Femur (tissue), 1 donor: ENCODE measurements at regions not wholly inside any gene's neighbourhood (a gene's known extent, or its start where the extent isn't known, plus 50 kb on each side); places are given as distances from the start of the nearest gene placed in this dataset.

Source experiments
- DNase-seq: peaks from one replicate; pipeline ENCODE4 v3.0.0-alpha.2; 2017

GRCh38 chr20:34163307-34163706, 51.3 kb upstream of the EIF2S2 start:
- DNase-seq = no peak

DNA sequence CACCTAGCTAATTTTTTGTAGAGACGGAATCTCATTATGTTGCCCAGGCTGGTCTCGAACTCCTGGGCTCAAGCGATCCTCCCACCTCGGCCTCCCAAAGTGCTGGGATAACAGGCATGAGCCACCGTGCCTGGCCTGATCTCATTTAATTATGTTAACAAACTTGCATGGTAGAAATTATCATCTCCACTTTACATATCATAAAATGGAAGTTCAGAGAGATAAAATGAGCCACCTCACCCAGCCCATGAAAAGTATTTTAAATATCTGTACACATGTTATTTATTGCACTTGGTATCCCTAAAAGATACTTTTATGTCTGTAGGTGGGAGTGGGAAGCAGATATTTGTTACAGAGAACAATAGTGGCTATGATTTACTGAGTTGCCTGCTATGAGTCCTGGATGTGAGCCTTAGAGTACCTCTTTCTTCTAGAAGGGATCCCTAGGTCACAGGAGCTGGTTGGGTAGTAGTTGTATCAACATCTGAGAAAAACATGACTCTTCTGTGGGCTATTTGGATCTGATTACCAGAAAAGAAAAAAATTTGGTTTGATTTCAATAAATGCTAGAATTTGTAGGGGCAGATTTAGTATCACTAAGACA, 52.4 kb upstream of the EIF2S2 start:
- no peak for DNase-seq

DNA sequence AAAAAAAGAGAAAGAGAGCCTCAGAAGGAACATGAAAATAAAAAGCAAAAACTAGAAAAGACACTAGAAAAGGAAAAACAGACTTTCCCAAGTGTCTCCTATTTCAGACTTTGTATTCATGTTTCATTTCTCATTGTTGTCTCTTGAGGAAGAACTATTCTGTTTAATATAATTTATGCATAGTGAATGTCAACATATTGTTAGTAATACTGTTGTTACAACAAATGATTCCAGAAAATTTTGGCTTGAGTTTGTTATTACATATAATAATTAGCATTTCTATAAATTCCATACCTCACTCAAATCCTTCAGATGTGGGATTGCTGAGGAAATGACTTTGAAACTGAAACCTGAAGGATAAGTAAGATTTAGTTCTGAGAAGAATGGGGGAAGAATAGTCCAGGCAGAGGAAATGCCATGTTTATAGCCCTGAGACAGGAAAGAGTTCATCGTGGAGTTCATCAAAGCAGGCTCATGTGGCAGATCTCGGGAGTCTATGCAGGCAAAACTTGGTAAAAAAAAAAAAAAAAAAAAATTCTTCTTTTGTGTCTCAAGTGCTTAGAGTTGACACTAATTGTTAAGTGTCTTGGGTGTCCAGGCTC, 53.1 kb upstream of the EIF2S2 start:
- DNase-seq = no peak

GRCh38 chr20:34171640-34172039, 59.6 kb upstream of the EIF2S2 start:
- DNase-seq = no peak

DNA sequence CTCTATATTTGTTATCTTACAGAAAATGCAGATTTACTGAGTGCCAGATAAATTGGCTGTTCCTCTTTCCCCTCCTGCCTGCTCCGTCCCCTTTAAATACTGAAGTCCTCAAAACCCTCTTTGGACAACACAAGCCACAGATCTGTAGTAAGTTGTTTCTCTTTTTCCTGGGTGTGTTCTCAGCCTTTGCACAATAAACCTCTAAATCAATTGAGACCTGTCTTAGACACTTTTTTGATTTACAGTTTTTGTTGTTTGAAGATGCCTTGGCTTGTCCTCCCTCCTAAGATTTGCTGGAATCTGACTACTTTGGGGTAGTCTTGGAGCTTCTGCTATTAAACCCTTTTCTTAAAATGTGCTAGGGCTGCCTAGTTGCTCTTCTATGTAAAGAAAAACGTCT, 60.9 kb upstream of the EIF2S2 start:
- DNase-seq = no peak

GRCh38 chr20:34175079-34175478, 63.0 kb upstream of the EIF2S2 start:
- no peak for DNase-seq

DNA sequence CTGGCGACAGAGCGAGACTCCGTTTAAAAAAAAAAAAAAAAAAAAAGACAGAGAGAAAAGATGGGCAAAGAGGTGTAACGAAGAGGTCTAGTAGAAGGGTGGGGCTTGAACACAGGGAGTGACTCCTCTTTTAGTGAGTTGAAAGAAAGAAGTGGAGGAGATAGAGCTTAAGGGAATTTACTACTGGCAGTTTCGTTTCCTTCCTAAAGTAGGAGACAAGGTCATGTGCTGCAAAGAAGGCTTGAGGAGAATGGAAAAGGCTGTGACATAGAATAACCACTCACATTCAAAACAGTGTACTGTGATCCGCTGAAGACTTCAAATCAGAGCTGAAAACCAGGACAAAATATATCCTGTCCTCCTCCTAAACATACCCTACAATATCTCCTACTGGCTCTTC, 63.8 kb upstream of the EIF2S2 start:
- no peak for DNase-seq

GRCh38 chr20:34177052-34177451, 64.2 kb upstream of the ASIP start:
- no peak for DNase-seq

GRCh38 chr20:34179637-34180360, 61.4 kb upstream of the ASIP start:
- no peak for DNase-seq

- DNase-seq = no peak
Observed at GRCh38 chr20:34180460-34181120, 60.6 kb upstream of the ASIP start.

DNA sequence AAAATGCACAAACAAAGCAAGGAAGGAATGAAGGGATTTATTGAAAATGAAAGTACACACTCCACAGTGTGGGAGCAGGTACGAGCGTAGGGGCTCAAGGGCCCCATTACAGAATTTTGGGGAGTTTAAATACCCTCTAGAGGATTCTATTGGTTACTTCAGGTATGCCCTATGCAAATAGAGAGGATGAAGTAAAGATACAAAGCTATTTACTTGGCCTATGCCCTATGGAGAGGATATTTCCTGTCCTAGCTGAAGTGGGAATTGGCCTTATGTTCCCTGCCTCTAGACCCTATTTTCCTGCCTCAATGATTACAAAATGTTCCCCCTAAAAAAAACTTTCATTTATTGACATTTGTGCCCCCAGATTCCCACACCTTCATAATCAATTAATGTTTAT, 59.7 kb upstream of the ASIP start:
- no peak for DNase-seq

DNA sequence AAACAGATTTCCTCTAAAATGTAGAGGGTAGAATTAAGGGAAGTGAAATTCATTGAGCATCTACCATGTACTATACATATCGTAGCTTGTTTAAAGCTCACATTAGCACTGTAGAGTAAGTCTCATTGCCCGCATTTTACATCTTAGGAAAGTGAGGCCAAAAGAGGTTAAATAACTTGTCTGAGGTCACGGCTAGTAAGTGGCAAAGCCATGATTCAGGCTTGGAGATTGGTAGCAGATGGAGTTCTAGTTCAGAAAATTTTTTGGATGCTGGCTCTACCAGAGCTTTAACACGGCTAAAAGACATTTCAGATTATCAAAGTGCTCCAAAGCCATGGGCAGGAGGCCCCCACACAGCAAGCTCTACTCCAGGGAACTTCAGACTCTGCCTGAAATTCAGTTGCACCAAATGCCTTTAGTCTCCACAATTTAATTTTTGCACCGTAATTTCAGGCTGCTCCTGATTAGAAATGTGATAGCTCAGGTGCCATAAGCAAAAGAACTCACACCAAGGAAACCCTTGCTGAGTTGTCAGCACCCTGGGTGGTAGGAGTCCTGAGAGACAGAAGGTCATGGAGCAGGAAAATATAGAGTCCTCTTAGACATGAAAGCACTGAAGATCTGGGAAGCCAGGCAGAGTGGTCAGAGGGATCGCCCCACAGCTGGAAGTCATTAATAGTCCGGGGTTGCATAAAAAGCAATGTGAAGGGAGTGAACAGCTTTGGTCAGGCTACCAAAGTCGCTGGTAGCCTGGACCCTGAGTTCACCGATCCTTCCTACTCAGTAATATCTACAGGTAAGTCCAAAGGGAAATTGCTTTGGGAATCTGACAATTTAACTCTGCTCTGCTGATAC, 55.2 kb upstream of the ASIP start:
- DNase-seq = peak; percentile 35

DNA sequence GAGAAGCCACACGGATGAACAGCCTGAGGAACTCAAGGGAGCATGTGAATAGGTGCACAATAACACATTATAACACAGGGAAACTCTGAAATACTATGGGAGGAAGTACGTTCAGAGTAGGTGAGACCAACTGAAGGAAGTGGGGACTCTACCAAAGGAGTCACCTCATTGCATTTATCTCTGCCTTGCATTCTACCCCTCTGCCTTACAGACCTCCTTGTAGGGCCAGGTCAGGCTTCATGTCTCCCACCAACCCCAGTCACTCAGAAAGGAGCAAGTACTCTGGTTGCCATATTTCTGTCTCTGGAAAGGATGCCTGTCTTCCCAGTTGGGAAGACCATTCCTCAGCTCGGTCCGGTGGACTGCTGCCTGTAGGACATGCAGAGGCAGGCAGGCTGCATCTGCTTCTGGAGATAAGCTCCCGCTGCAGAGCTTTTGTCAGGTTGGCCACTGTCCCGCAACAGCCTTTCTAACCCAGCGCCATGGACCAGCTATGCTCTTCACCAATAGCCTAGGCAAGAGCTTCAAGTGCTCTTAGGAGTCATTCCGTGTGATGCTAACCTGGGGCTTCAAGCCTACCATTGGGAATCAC, 51.6 kb upstream of the ASIP start:
- no peak for DNase-seq

- no peak for DNase-seq
Observed at GRCh38 chr20:34190262-34190661, 51.0 kb upstream of the ASIP start.

- peak; percentile 83 for DNase-seq
Observed at GRCh38 chr20:34190679-34191090, 50.5 kb upstream of the ASIP start.
